ENCODE measurements at regions not wholly inside any gene's neighbourhood (a gene's known extent, or its start where the extent isn't known, plus 50 kb on each side); places are given as distances from the start of the nearest gene placed in this dataset.
A peak's percentile ranks its signal among the peaks of the same experiment; 100 is the strongest.

GRCh38 chr15:31866248-31866647 lies 164.1 kb upstream of the CHRNA7 start:
- no peak for DNase-seq
- no peak overlapping the region for H3K4me3 Mint-ChIP-seq (ENCODE audit: low read depth, unreplicated experiment)
- no peaks in the 10 kb centered on the region for H3K4me1 Mint-ChIP-seq (ENCODE audit: low read depth, unreplicated experiment)
- BruUV-seq (replicated peaks), result no TSS peak
- intact Hi-C loops (cut with micrococcal nuclease; ENCODE audit: unreplicated experiment), result loop anchor here (5.0 kb wide), 1 partner anchor 219 kb away; no protein-coding TSS in a partner anchor
- H3K9me3 Mint-ChIP-seq (ENCODE audit: low read depth, unreplicated experiment), result no peaks in the 10 kb centered on the region
- H3K36me3 Mint-ChIP-seq (ENCODE audit: insufficient read depth, unreplicated experiment), result peaks cover 8% of the 10 kb centered on the region
- CTCF ChIA-PET, result no interaction called here
- no peak for TF ChIP-seq CTCF (IDR thresholded peaks at IDR 0.05; ENCODE audit: unreplicated experiment)
- H3K27me3 Mint-ChIP-seq (ENCODE audit: unreplicated experiment), result no peaks in the 10 kb centered on the region
- no peak overlapping the region for H3K27ac Mint-ChIP-seq (ENCODE audit: unreplicated experiment)

GRCh38 chr15:31867536-31868442 lies 162.5 kb upstream of the CHRNA7 start:
- no peak overlapping the region for H3K27ac Mint-ChIP-seq (ENCODE audit: unreplicated experiment)
- no peak overlapping the region for H3K4me3 Mint-ChIP-seq (ENCODE audit: low read depth, unreplicated experiment)
- CTCF ChIA-PET, result no interaction called here
- BruUV-seq (replicated peaks), result no TSS peak
- H3K4me1 Mint-ChIP-seq (ENCODE audit: low read depth, unreplicated experiment), result no peaks in the 10 kb centered on the region
- H3K9me3 Mint-ChIP-seq (ENCODE audit: low read depth, unreplicated experiment), result no peaks in the 10 kb centered on the region
- peaks cover 9% of the 10 kb centered on the region for H3K36me3 Mint-ChIP-seq (ENCODE audit: insufficient read depth, unreplicated experiment)
- DNase-seq, result peak; percentile 48
- TF ChIP-seq CTCF (IDR thresholded peaks at IDR 0.05; ENCODE audit: unreplicated experiment), result peak; percentile 55
- intact Hi-C loops (cut with micrococcal nuclease; ENCODE audit: unreplicated experiment), result loop anchor here (5.0 kb wide), 1 partner anchor 220 kb away; no protein-coding TSS in a partner anchor
- H3K27me3 Mint-ChIP-seq (ENCODE audit: unreplicated experiment), result no peaks in the 10 kb centered on the region

- no peak overlapping the region for H3K27ac Mint-ChIP-seq (ENCODE audit: unreplicated experiment)
Observed at GRCh38 chr15:31869686-31870307, 160.5 kb upstream of the CHRNA7 start.

More at GRCh38 chr15:31869686-31870307, 160.5 kb upstream of the CHRNA7 start:
- DNase-seq, result no peak
- H3K4me3 Mint-ChIP-seq (ENCODE audit: low read depth, unreplicated experiment), result no peak overlapping the region
- CTCF ChIA-PET, result no interaction called here
- H3K4me1 Mint-ChIP-seq (ENCODE audit: low read depth, unreplicated experiment), result no peaks in the 10 kb centered on the region
- intact Hi-C loops (cut with micrococcal nuclease; ENCODE audit: unreplicated experiment), result loop anchor here (5.0 kb wide), 1 partner anchor 222 kb away; no protein-coding TSS in a partner anchor
- BruUV-seq (replicated peaks), result no TSS peak
- H3K9me3 Mint-ChIP-seq (ENCODE audit: low read depth, unreplicated experiment), result no peaks in the 10 kb centered on the region
- TF ChIP-seq CTCF (IDR thresholded peaks at IDR 0.05; ENCODE audit: unreplicated experiment), result no peak
- H3K36me3 Mint-ChIP-seq (ENCODE audit: insufficient read depth, unreplicated experiment), result peaks cover 9% of the 10 kb centered on the region
- H3K27me3 Mint-ChIP-seq (ENCODE audit: unreplicated experiment), result no peaks in the 10 kb centered on the region

Measured in Calu3 (cell line).